ENCODE measurements at regions not wholly inside any gene's neighbourhood (a gene's known extent, or its start where the extent isn't known, plus 50 kb on each side); places are given as distances from the start of the nearest gene placed in this dataset.
A peak's percentile ranks its signal among the peaks of the same experiment; 100 is the strongest.

DNA sequence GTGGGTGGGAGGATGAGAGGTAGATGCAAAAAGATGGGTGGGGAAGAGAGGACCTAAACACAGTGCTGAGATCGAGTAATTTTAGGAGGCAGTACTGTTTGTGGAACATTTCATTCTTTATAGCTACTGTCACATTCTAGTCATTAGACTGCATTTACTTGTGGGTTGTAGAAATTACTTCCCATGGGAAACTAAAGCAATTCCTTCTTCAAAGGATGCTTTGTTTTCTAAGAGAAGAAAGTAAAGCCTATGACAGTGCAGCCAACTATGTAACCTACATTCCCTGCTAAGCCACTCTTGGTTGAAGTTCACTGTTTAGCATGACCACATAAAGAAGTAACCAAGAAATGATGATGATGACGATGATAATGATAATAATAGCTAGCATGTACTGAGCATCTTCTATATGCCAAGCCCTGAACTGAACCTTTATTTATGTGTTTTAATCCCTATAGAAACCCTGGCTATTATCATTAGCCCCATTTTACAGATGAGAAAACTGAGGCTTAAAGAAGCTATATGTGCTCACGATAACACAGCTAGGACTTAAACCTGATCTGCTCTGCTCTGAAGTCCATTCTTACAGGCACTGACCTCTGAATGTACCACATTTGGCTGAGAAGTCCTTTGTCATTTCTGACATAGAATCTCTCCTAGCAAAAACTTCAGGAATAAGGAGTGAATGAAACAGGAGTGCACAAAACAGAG lies 114.5 kb upstream of the KIT start:
- H3K4me1 ChIP-seq: peaks cover 24% of the 10 kb centered on the region
- DNase-seq (ENCODE audit: extremely low spot score in 2 of 2): no peak
- TF ChIP-seq POLR2A (IDR thresholded peaks at IDR 0.05) (no peak), POLR2AphosphoS5 (IDR thresholded peaks at IDR 0.05; ENCODE audit: insufficient read depth in 1 of 2, low read depth in 1 of 2) (no peak)
- TF ChIP-seq, protein P1, sequence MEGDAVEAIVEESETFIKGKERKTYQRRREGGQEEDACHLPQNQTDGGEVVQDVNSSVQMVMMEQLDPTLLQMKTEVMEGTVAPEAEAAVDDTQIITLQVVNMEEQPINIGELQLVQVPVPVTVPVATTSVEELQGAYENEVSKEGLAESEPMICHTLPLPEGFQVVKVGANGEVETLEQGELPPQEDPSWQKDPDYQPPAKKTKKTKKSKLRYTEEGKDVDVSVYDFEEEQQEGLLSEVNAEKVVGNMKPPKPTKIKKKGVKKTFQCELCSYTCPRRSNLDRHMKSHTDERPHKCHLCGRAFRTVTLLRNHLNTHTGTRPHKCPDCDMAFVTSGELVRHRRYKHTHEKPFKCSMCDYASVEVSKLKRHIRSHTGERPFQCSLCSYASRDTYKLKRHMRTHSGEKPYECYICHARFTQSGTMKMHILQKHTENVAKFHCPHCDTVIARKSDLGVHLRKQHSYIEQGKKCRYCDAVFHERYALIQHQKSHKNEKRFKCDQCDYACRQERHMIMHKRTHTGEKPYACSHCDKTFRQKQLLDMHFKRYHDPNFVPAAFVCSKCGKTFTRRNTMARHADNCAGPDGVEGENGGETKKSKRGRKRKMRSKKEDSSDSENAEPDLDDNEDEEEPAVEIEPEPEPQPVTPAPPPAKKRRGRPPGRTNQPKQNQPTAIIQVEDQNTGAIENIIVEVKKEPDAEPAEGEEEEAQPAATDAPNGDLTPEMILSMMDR (IDR thresholded peaks at IDR 0.05): no peak
- no peaks in the 10 kb centered on the region for H3K9me3 ChIP-seq
- no peaks in the 10 kb centered on the region for H3K36me3 ChIP-seq
- H3K27me3 ChIP-seq: no peaks in the 10 kb centered on the region
- H3K4me3 ChIP-seq: no peak overlapping the region
- intact Hi-C loops (cut with DNase I): no loop called here
- H3K27ac ChIP-seq: no peak overlapping the region

DNA sequence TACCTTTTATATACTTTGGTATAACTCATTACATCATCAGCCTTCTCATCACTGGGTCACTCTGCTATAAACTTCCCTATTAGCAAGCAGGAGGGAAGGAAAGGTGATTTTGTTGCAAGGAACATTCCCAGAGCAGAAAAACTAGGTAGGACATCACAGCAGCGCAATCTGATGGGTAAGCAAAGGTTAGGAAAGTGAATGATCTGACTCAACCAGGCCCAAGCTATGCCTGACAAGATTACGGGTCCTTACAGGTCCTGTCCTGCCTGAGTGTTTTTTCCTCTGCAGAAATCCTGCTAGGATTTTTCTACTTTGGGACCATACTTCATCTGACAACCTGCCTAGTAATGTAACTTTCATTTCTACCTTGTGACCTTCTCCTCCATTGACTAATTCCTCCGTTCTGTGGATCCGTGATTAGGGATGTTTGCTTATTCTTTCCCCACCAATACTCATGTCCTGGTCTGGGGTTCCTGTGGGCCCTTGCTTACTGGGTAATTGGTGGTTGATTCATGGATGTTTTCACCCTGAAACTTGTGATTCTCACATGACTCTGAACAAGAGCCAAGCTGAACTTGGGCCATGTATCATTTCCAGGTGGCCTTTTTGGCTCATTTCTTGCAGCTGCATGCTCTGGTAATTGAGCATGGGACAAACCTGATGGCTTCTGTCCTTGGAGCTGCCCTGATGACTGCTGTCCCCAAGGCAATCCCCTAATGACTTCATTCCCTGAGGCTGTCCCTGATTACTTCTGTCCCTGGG lies 111.9 kb upstream of the KIT start:
- no peak for DNase-seq (ENCODE audit: extremely low spot score in 2 of 2)
- H3K27me3 ChIP-seq: no peaks in the 10 kb centered on the region
- H3K9me3 ChIP-seq: no peaks in the 10 kb centered on the region
- intact Hi-C loops (cut with DNase I): no loop called here
- H3K4me3 ChIP-seq: no peak overlapping the region
- no peaks in the 10 kb centered on the region for H3K36me3 ChIP-seq
- peaks cover 14% of the 10 kb centered on the region for H3K4me1 ChIP-seq
- TF ChIP-seq POLR2A (IDR thresholded peaks at IDR 0.05) (no peak), POLR2AphosphoS5 (IDR thresholded peaks at IDR 0.05; ENCODE audit: insufficient read depth in 1 of 2, low read depth in 1 of 2) (no peak)
- TF ChIP-seq, protein P1 (IDR thresholded peaks at IDR 0.05): no peak
- H3K27ac ChIP-seq: no peak overlapping the region

DNA sequence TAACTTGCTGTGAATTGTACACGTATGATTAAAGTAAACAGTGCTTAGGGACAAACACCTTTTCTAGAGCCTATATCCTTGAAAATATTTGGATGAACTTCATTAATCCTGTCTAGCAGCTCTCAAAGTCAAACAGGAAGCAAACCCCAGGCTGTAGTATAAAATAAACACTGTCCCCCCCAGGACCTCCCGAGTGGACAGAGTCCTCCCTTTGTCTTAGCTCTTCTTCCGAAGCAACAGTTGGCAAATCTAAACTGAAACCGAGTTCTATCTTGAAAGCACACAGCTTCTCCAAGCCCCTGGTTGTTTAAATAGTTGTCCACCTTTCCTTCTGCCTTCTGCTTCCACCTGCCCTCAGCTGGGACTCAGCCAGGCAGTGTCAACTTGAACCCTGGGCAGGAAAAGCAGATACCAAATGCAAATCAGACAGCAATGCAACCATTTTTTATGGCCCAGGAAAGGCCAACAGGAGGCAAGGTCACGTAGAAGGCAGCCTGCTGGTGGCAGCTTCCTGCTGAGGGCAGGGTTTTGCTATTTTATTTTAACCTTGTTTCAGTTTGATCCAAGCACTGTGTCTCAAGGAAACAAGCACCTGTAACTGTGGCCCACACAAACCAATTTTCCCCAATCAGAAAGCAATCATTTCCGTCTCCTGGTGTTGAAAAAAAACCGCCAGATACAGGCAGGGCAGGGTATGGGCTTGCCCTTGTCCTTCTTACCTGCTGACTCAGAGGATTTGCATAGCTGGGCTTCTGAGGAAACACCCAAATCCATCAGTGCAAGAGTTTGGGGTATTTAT lies 110.3 kb upstream of the KIT start:
- no peak for TF ChIP-seq POLR2A (IDR thresholded peaks at IDR 0.05)
- TF ChIP-seq POLR2AphosphoS5 (IDR thresholded peaks at IDR 0.05; ENCODE audit: insufficient read depth in 1 of 2, low read depth in 1 of 2): no peak
- TF ChIP-seq, protein P1 (IDR thresholded peaks at IDR 0.05): no peak
- DNase-seq (ENCODE audit: extremely low spot score in 2 of 2): peak in 1 of 2 donors; percentile 52
- no peaks in the 10 kb centered on the region for H3K27me3 ChIP-seq
- no peaks in the 10 kb centered on the region for H3K9me3 ChIP-seq
- H3K27ac ChIP-seq: no peak overlapping the region
- no peak overlapping the region for H3K4me3 ChIP-seq
- intact Hi-C loops (cut with DNase I): no loop called here
- H3K36me3 ChIP-seq: no peaks in the 10 kb centered on the region
- H3K4me1 ChIP-seq: peaks cover 14% of the 10 kb centered on the region

DNA sequence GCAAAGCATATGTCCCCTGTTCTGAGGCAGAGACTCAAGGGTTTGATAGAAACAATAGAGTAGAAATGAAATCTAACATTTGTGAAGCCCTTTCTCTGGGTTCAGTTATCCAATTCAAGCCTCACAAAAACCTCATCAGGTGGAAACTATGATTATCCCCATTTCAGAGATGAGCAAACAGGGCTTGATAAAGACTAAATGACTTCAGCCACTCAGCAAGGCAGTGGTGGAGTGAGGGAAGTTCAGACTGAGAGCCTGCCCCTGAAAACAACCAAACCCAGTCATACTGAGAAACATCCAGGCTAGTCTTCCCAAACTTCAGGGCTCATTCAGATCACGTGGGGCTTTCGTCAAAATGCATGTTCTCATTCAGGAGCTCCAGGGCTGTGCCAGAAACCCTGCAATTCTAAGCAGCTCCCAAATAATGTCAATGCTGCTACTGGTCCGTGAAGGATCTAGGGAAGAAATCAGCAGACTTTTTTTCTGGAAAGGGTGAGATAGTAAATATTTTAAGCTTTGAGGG lies 109.6 kb upstream of the KIT start:
- DNase-seq (ENCODE audit: extremely low spot score in 2 of 2): peak in 1 of 2 donors; percentile 25

More for the DNA sequence above, 109.6 kb upstream of the KIT start:
- H3K27me3 ChIP-seq: no peaks in the 10 kb centered on the region
- no peaks in the 10 kb centered on the region for H3K36me3 ChIP-seq
- intact Hi-C loops (cut with DNase I): no loop called here
- H3K27ac ChIP-seq: no peak overlapping the region
- no peaks in the 10 kb centered on the region for H3K9me3 ChIP-seq
- H3K4me3 ChIP-seq: no peak overlapping the region
- TF ChIP-seq POLR2A (IDR thresholded peaks at IDR 0.05) (no peak), POLR2AphosphoS5 (IDR thresholded peaks at IDR 0.05; ENCODE audit: insufficient read depth in 1 of 2, low read depth in 1 of 2) (no peak)
- TF ChIP-seq, protein P1 (IDR thresholded peaks at IDR 0.05): no peak
- peaks cover 14% of the 10 kb centered on the region for H3K4me1 ChIP-seq
